ENCODE measurements at regions not wholly inside any gene's neighbourhood (a gene's known extent, or its start where the extent isn't known, plus 50 kb on each side); places are given as distances from the start of the nearest gene placed in this dataset.

DNA sequence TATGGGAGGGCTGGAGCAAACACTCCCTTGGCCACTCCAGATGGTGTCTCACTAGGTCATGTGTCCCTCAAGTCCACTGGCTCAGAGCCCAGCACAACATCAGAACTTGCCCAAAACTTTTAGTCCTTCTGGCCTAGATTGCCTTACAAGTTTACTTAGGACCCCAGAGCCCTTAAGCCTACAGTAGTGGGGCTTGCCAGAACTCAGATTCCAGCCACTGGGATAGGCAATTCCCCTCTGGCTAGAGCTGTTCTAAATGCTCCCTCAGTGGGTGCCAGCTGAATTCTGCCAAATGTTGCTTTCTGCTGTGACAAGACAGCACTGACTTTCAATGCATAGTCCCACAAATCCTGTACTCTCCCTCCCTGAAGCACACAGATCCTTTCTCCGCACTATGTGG, 331.1 kb downstream of the HTR7 start:
- CTCF ChIA-PET, result no interaction called here
- no peaks in the 10 kb centered on the region for H3K36me3 Mint-ChIP-seq
- Histone ChIP-seq H3K4me1 (ENCODE audit: insufficient read depth, low read length) (no peaks in the 10 kb centered on the region), H3K9me3 (ENCODE audit: low read length) (no peaks in the 10 kb centered on the region), H3K4me3 (ENCODE audit: low read length) (no peak overlapping the region), H3K36me3 (ENCODE audit: insufficient read depth, low read length) (no peaks in the 10 kb centered on the region), H3K27me3 (ENCODE audit: insufficient read depth, low read length, poor library complexity, severe bottlenecking) (no peaks in the 10 kb centered on the region), H3K27ac (ENCODE audit: low read depth, low read length) (no peak overlapping the region)
- POLR2A ChIA-PET, result no interaction called here
- no peak for DNase-seq
- H3K27me3 Mint-ChIP-seq, result peaks cover 0 to 5% of the 10 kb centered on the region in 2 donors
- no peak overlapping the region for H3K4me3 Mint-ChIP-seq
- H3K9me3 Mint-ChIP-seq, result peaks cover 0 to 14% (median 5%) of the 10 kb centered on the region in 5 donors
- no peaks in the 10 kb centered on the region for H3K4me1 Mint-ChIP-seq
- no peak overlapping the region for H3K27ac Mint-ChIP-seq

DNA sequence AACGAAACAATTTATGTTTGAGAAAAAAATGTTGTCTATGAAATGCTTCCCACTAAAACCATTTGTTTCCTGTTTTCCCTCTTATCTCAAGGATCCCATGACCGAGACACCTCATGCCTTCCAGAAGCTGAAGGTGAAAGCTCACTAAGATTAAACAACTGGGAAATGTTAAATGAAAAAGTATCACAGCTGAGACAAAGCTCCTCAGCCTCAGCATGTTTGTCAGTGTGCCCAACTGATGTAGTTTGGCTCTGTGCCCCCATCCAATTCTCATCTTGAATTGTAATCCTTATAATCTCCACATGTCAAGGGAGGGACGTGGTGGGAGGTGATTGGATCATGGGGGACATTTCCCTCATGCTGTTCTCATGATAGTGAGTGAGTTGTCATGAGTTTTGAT, 327.3 kb downstream of the HTR7 start:
- Mint-ChIP-seq H3K27me3 (peaks cover 0 to 5% of the 10 kb centered on the region in 2 donors), H3K4me1 (no peaks in the 10 kb centered on the region), H3K9me3 (peaks cover 0 to 3% (median 2%) of the 10 kb centered on the region in 5 donors), H3K36me3 (no peaks in the 10 kb centered on the region), H3K27ac (no peak overlapping the region), H3K4me3 (no peak overlapping the region)
- ChIA-PET POLR2A (no interaction called here), CTCF (no interaction called here)
- Histone ChIP-seq H3K27me3 (ENCODE audit: insufficient read depth, low read length, poor library complexity, severe bottlenecking) (no peaks in the 10 kb centered on the region), H3K9me3 (ENCODE audit: low read length) (no peaks in the 10 kb centered on the region), H3K27ac (ENCODE audit: low read depth, low read length) (no peak overlapping the region), H3K4me1 (ENCODE audit: insufficient read depth, low read length) (no peaks in the 10 kb centered on the region), H3K4me3 (ENCODE audit: low read length) (no peak overlapping the region), H3K36me3 (ENCODE audit: insufficient read depth, low read length) (no peaks in the 10 kb centered on the region)
- no peak for DNase-seq

DNA sequence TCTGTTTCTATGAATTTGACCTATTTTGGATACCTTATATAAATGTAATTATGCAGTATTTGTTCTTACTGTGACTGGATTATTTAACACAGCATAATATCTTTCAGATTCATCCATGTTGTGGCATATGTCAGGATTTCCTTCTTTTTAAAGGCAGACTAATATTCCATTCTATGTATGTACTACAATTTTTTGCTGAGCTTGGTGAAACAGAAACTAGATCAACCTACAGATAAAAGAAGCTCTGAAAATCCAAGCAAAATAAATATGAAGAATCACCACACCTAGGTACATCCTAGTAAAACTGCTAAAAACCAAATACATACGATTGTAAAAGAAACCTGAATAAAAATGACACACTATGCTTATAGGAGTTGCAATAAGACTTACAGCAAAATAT, 300.5 kb downstream of the HTR7 start:
- no peaks in the 10 kb centered on the region for H3K36me3 ChIP-seq (ENCODE audit: insufficient read depth, low read length)
- no peak for DNase-seq
- no peaks in the 10 kb centered on the region for H3K36me3 Mint-ChIP-seq
- ChIA-PET CTCF (no interaction called here), POLR2A (no interaction called here)
- H3K4me3 ChIP-seq (ENCODE audit: low read length), result no peak overlapping the region
- no peak overlapping the region for H3K27ac ChIP-seq (ENCODE audit: low read depth, low read length)
- no peaks in the 10 kb centered on the region for H3K4me1 ChIP-seq (ENCODE audit: insufficient read depth, low read length)
- H3K9me3 ChIP-seq (ENCODE audit: low read length), result no peaks in the 10 kb centered on the region
- peaks cover 0 to 21% (median 0%) of the 10 kb centered on the region in 5 donors for H3K9me3 Mint-ChIP-seq
- H3K4me3 Mint-ChIP-seq, result no peak overlapping the region
- no peaks in the 10 kb centered on the region for H3K4me1 Mint-ChIP-seq
- no peaks in the 10 kb centered on the region for H3K27me3 ChIP-seq (ENCODE audit: insufficient read depth, low read length, poor library complexity, severe bottlenecking)
- peaks cover 0 to 2% of the 10 kb centered on the region in 2 donors for H3K27me3 Mint-ChIP-seq
- no peak overlapping the region for H3K27ac Mint-ChIP-seq

DNA sequence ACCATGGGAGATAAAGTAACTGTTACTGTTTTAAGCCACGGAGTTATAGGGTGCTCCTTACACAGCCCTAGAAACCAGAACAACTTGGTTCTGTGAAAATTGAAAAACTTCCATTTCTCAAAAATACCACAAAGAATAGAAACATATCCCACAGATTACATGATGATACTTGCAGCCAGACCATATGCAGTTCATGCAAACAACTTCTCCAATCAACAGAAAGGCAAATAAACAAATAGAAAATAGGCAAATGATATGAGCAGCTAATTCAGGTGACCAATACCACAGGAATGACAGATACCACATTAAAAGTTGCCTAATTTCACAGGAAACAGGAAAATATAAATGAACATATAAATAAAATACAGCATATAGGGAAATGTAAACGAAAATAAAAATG, 297.5 kb downstream of the HTR7 start:
- Histone ChIP-seq H3K4me1 (ENCODE audit: insufficient read depth, low read length) (no peaks in the 10 kb centered on the region), H3K36me3 (ENCODE audit: insufficient read depth, low read length) (no peaks in the 10 kb centered on the region), H3K27me3 (ENCODE audit: insufficient read depth, low read length, poor library complexity, severe bottlenecking) (no peaks in the 10 kb centered on the region), H3K27ac (ENCODE audit: low read depth, low read length) (no peak overlapping the region), H3K9me3 (ENCODE audit: low read length) (no peaks in the 10 kb centered on the region), H3K4me3 (ENCODE audit: low read length) (no peak overlapping the region)
- ChIA-PET POLR2A (no interaction called here), CTCF (no interaction called here)
- no peak overlapping the region for H3K27ac Mint-ChIP-seq
- H3K4me3 Mint-ChIP-seq, result no peak overlapping the region
- no peaks in the 10 kb centered on the region for H3K36me3 Mint-ChIP-seq
- H3K4me1 Mint-ChIP-seq, result no peaks in the 10 kb centered on the region
- no peak for DNase-seq
- peaks cover 0 to 2% of the 10 kb centered on the region in 2 donors for H3K27me3 Mint-ChIP-seq
- peaks cover 0 to 21% (median 0%) of the 10 kb centered on the region in 5 donors for H3K9me3 Mint-ChIP-seq

DNA sequence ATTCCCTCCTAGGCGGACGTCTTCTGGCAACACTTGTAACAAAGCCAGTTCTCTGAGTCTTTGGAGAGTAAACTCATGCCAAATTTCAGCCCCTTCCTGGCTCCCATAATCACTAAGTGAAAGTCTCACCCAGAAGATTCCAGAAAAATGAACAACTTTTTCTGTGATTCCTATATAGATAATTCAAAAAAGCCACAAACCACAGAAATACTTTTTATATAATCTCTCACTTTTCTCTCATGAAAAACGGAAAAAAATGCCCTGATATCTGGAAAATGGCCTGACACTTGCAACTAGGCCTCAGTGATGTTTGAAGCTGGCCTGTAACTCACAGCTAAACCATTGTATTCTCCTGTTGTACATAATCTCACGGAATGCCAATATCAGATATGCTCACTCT, 296.2 kb downstream of the HTR7 start:
- Mint-ChIP-seq H3K4me3 (no peak overlapping the region), H3K27ac (no peak overlapping the region), H3K27me3 (no peaks in the 10 kb centered on the region), H3K4me1 (no peaks in the 10 kb centered on the region), H3K36me3 (no peaks in the 10 kb centered on the region), H3K9me3 (peaks cover 0 to 28% (median 0%) of the 10 kb centered on the region in 5 donors)
- no peaks in the 10 kb centered on the region for H3K27me3 ChIP-seq (ENCODE audit: insufficient read depth, low read length, poor library complexity, severe bottlenecking)
- no peaks in the 10 kb centered on the region for H3K4me1 ChIP-seq (ENCODE audit: insufficient read depth, low read length)
- H3K9me3 ChIP-seq (ENCODE audit: low read length), result no peaks in the 10 kb centered on the region
- no peaks in the 10 kb centered on the region for H3K36me3 ChIP-seq (ENCODE audit: insufficient read depth, low read length)
- CTCF ChIA-PET, result no interaction called here
- no peak overlapping the region for H3K27ac ChIP-seq (ENCODE audit: low read depth, low read length)
- no peak for DNase-seq
- H3K4me3 ChIP-seq (ENCODE audit: low read length), result no peak overlapping the region
- POLR2A ChIA-PET, result no interaction called here

DNA sequence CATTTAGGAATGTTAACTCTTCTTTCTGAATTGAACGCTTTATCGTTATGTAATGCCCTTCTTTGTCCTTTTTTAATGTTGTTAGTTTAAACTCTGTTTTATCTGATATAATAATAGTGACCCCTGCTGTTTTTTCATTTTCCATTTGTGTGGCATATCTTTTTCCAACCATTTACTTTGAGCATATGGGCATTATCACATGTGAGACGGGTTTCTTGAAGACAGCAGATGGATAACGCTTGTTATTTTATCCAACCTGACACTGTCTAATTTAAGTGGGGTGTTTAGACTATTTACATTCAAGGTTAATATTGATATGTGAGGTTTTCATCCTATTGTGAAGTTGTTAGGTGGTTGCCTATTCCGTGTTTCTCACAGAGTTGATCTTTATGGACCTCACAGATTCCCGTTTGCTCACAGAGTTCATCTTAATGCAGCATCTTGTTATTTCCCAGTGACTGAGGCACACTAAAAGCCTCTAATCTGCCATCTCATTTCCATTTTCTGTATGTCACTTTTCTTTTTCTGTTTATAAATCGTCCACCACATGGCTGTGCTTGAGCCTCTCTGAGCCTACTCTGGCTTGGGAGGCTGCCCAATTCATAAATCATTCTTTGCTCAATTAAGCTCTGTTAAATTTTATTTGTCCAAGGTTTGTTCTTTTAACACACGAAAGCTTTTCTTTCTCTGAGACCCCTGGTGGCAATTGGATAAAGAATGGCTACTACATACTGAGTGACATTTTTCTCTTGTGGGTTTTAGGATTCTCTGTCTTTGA, 286.2 kb downstream of the HTR7 start:
- H3K27ac Mint-ChIP-seq, result no peak overlapping the region
- POLR2A ChIA-PET, result no interaction called here

DNA sequence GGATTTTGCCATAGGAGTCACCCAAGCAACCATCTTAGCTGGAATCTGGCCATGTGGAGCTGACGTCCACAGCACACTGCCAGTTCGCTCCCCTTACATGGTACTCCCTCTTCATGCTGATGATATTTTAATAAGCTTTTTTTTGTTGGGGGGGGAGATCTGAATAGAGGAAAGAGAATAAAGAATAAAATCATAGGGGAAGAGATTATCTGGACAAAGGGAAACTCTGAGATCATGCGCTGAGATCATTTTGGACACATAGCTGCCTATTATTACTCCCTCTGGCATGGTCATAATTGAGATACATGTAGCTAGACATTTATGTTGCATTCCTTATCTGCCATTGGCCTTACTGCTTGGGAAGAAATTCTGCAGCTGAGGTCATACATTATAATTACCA, 282.7 kb downstream of the HTR7 start:
- Mint-ChIP-seq H3K36me3 (no peaks in the 10 kb centered on the region), H3K9me3 (peaks cover 0 to 9% (median 0%) of the 10 kb centered on the region in 5 donors), H3K4me1 (no peaks in the 10 kb centered on the region), H3K4me3 (no peak overlapping the region), H3K27ac (no peak overlapping the region), H3K27me3 (no peaks in the 10 kb centered on the region)
- POLR2A ChIA-PET, result no interaction called here
- H3K27me3 ChIP-seq (ENCODE audit: insufficient read depth, low read length, poor library complexity, severe bottlenecking), result no peaks in the 10 kb centered on the region
- H3K36me3 ChIP-seq (ENCODE audit: insufficient read depth, low read length), result no peaks in the 10 kb centered on the region
- H3K4me1 ChIP-seq (ENCODE audit: insufficient read depth, low read length), result no peaks in the 10 kb centered on the region
- H3K27ac ChIP-seq (ENCODE audit: low read depth, low read length), result no peak overlapping the region
- H3K4me3 ChIP-seq (ENCODE audit: low read length), result no peak overlapping the region
- no peaks in the 10 kb centered on the region for H3K9me3 ChIP-seq (ENCODE audit: low read length)
- DNase-seq, result no peak
- CTCF ChIA-PET, result no interaction called here

More for the DNA sequence above, 286.2 kb downstream of the HTR7 start:
- H3K27me3 ChIP-seq (ENCODE audit: insufficient read depth, low read length, poor library complexity, severe bottlenecking), result no peaks in the 10 kb centered on the region
- no peaks in the 10 kb centered on the region for H3K36me3 Mint-ChIP-seq
- H3K4me1 Mint-ChIP-seq, result no peaks in the 10 kb centered on the region
- CTCF ChIA-PET, result no interaction called here
- no peak overlapping the region for H3K27ac ChIP-seq (ENCODE audit: low read depth, low read length)
- no peaks in the 10 kb centered on the region for H3K27me3 Mint-ChIP-seq
- H3K4me3 ChIP-seq (ENCODE audit: low read length), result no peak overlapping the region
- H3K4me1 ChIP-seq (ENCODE audit: insufficient read depth, low read length), result no peaks in the 10 kb centered on the region
- H3K9me3 ChIP-seq (ENCODE audit: low read length), result no peaks in the 10 kb centered on the region
- H3K4me3 Mint-ChIP-seq, result no peak overlapping the region
- DNase-seq, result no peak
- no peaks in the 10 kb centered on the region for H3K36me3 ChIP-seq (ENCODE audit: insufficient read depth, low read length)
- peaks cover 0 to 11% (median 2%) of the 10 kb centered on the region in 5 donors for H3K9me3 Mint-ChIP-seq

DNA sequence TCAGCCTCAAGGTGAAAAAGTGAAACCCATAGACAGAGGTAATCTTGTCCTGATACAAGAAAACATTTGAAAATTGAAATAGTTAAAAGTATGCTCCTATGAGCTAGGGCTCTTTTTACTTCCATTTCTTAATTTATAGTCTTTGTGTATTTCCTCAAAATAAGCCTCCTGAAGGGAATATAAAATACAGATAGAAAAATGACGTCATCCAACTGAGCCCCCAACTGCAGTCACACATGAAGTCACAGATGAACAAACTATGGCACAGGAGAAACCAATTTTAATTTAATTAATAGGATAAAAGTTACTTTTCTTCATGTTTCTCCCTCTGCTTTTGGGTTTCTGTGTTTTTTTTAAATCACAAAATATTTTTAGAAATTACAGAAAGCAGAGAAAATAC, 280.3 kb downstream of the HTR7 start:
- Mint-ChIP-seq H3K9me3 (peaks cover 0 to 4% (median 0%) of the 10 kb centered on the region in 5 donors), H3K36me3 (no peaks in the 10 kb centered on the region), H3K4me3 (no peak overlapping the region), H3K27ac (no peak overlapping the region), H3K4me1 (no peaks in the 10 kb centered on the region), H3K27me3 (no peaks in the 10 kb centered on the region)
- no peak overlapping the region for H3K4me3 ChIP-seq (ENCODE audit: low read length)
- POLR2A ChIA-PET, result no interaction called here
- H3K27me3 ChIP-seq (ENCODE audit: insufficient read depth, low read length, poor library complexity, severe bottlenecking), result no peaks in the 10 kb centered on the region
- CTCF ChIA-PET, result no interaction called here
- no peaks in the 10 kb centered on the region for H3K9me3 ChIP-seq (ENCODE audit: low read length)
- H3K4me1 ChIP-seq (ENCODE audit: insufficient read depth, low read length), result no peaks in the 10 kb centered on the region
- no peak for DNase-seq
- no peaks in the 10 kb centered on the region for H3K36me3 ChIP-seq (ENCODE audit: insufficient read depth, low read length)
- no peak overlapping the region for H3K27ac ChIP-seq (ENCODE audit: low read depth, low read length)
